Stimulated activated CD4-positive, alpha-beta T cell treated with anti-CD3 and anti-CD28 coated beads, Interleukin-1b, Interleukin-23, amount 100 ng/mL, for 24 hours (primary cell): ENCODE measurements at regions not wholly inside any gene's neighbourhood (a gene's known extent, or its start where the extent isn't known, plus 50 kb on each side); places are given as distances from the start of the nearest gene placed in this dataset.
"Not testable (repeated sequence)": the region's sequence is repeated elsewhere in the genome, so short reads cannot be mapped to it uniquely, and the experiment has no call there.

Experiments used
- DNase-seq, 4 experiments: peaks; one replicate each; pipeline ENCODE4 v3.0.0-alpha.2; 2020; ENCODE audit warnings: low read depth in 4 of 4, low spot score in 1 of 4

DNA sequence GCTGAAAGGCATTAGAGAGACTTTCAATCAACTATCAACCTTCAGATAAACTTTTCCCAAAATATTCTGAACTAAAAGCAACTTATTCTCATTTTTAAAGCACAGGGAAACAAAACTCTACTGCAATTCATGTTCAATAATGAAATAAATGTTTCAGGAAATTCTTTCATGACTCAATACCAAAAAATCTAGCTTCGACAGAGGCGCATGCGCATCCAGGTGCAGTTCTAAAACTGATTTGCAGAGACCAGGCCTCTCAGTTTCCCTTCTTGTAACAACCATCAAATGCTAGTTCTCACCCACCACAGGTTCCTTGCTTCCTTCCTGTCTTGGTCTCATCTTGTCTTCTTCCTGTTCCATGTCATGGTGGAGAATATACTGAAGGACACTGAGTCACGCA lies 55.3 kb upstream of the NRBF2 start:
- DNase-seq = no peak

DNA sequence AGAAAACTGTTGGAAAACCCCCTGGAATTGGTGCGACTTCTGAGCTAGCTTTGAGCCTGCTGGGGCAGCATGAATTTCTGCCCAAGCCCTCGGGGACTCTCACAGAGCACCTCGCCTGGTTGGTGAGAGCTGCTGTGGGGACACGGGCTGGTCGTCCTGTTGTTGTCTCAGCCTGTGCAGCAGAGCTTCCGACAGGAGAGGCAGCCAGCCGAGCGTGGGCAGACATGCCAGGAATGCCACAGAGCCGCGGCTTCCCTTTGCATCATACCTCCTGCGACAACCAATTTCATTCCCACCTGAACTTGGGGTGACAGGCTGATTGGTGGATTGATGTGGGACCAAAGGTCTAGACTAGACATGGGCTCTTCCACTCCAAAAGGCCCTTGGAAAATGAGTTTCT lies 60.2 kb upstream of the NRBF2 start:
- no peak for DNase-seq

DNA sequence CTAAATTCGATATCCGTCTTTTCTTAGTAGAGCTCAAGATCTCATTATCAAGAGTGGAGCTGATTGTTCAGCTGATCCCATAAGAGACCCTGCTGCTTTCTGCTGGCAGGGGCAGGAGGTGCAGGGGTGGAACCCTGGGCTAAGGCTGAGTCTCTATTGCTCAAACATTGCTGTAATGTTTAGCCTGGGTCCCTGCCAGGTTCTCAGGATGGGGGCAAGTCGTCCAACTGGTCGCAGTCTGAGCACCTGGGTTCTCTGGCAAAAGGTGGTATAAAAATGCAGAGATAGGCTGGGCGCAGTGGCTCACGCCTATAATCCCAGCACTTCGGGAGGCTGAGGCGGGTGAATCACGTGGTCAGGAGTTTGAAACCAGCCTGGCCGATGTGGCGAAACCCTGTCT lies 62.0 kb upstream of the NRBF2 start:
- no peak for DNase-seq

DNA sequence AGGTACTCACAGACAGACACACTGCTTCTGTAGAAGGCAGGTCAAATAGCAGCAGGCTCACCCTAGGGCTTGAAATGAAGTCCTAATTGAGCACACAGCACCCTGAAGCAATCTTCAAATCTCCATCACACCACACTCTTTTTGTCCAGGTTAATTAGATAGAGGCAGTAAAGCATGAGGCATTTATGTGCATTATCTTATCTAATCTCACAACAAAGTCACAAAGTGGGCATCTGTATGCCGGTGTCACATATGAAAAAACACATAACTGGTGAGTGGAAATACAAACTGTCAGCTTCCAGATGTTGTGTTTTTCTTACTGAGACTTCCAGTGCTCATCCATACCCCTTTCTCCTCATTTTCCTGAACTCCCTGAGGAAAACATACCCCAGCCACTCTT lies 63.8 kb upstream of the NRBF2 start:
- no peak for DNase-seq

DNA sequence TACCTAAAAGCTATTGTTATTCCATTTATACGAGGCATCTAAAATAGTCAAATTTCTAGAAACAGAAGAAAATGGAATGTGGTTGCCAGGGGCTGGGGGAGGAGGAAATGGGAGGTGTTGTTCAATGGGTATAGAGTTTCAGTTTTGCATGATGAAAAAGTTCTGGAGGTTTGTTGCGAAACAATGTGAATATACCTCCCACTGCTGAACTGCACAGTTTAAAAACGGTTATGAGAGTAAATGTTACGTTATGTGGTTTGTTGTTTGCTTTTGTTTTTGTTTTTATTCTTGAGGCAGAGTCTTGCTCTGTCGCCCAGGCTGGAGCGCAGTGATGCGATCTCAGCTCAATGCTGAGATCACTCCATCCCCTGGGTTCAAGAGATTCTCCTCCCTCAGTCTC lies 64.9 kb upstream of the NRBF2 start:
- DNase-seq = no peak

DNA sequence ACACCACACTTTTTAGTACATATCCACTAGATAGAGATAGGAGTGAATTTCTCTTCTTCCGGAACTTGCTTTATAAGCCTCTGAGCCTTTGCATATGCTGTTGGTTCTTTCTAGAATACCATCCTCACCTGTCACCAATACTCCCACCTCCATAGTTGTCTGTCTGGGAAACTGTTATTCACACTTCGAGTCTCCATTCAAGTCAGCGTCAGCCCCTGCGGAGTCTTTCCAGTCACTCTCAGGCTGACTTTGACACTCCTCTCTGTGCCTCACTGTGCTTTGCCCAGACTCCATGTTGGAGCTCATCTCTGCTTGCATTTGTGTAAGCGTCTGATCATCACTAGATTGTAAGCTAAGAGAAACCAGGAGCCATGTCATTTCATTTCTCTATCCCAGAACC lies 66.5 kb upstream of the NRBF2 start:
- no peak for DNase-seq

DNA sequence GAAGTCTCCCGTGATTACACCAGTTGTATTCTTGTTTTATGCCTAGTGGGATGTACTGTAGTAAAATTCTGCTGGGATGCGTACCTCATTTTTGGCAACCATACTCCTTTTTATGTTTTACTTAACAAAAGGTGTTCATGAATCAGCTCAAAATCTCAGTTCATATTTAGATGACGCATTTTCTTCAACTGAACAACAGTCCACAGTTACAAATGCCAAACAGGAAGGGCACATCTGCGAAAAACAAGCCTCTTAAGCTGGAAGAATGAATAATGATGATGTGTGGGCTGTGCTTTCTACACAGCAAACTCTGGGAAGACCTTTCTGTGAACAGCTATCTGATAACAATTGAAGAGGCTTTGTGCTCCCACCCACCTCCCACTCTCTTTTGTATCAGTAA lies 68.4 kb upstream of the NRBF2 start:
- no peak for DNase-seq

DNA sequence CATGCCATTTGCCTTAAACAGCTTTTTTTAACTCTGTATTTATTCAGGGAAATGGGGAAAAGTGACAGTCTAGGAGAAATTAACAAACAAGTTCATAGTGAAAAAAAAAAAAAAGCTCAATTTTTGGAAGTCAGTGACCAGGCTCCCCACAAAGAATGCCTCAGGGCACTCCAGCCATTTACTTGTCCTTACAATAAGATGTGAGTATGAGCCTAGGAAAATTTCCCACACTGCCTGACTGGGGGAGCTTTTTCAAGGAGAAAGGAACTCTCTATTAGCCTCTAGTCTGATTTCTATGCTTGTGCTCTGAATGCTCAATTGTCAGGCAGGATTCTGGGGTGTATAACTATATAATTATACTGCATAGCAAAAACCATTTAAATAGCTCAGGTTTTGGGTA lies 74.9 kb upstream of the NRBF2 start:
- DNase-seq = no peak

DNA sequence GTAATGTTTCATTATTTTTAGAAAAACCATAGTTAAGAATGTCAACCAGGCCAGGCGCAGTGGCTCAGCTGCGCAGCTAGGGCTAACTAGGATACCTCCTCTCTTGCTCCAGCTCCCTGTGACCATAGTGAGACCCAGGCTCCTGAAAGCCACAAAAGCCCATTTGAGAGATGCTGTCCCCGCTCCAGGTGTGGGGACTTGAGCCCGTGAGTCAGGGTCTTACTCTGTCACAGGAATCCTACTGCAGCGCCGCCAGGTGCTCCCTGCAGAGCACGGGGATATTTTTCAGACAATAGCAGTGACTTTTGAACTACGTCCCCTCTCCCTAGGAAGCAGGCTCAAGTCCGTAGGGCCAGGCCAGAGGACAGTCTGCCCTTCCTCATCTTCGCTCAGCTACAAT lies 75.6 kb upstream of the NRBF2 start:
- DNase-seq = no peak

DNA sequence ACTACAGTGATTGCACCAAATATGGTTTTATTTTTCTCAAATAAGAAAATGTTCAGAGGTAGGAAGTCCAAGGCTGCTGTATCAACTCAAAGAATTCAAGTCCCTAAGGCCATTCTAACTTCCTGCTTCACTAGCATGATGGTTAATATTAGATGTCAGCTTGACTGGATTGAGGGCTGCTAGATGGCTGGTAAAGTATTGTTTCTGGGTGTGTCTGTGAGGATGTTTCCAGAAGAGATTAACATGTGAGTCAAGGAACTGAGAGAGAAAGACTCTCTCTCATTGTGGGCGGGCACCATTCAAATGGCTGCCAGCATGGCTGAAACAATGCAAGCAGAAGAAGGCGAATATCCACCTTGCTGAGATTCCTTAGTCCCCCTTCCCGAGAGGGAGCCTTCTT lies 77.4 kb upstream of the NRBF2 start:
- DNase-seq = no peak

DNA sequence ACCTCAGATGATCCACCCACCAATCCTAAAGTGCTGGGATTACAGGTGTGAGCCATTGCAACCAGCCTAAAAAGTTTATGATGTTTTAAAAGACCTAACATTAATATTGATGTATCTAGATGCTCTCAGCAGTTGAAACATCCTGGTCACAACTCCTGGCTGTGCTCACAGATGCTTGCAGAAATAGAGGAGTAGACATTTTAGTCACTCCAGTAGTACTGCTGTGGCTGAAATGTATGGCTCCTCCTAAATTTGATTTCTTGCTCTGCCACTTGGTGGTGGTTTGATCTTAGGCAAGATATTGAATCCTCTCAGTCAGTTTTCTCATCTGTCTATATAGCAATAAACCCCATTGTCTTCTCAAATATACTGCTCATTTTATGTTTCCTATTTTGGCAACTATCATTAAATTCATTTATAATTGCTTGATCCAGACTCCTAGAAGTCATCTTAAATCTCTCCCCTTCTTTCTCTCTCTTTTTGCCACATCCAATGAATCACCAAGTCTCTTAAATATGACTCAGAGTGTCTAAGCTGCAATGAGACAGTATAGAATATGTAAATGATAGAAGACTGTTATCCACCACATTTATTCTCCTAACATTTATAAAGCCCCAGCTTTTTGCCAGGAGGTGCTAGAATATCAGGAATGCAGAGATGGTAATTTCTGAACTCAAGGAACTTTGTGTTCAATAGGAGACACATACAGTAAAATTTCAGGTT lies 78.1 kb upstream of the NRBF2 start:
- DNase-seq = no peak

DNA sequence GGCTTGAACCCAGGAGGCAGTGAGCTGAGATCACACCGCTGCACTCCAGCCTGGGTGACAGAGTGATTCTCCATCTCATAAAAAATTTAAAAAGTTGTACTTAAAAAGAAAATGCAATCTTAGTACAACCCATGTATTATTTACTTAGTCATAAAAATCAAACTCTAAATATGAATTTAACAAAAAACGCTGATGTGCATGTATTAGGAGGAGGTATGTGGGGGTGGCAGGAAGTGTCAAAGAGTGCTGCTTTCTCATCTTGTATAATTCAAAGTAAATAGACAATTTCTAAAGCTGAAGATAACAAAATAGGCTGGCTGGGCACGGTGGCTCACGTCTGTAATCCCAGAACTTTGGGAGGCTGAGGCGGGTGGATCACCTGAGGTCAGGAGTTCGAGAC lies 81.0 kb upstream of the NRBF2 start:
- no peak for DNase-seq

DNA sequence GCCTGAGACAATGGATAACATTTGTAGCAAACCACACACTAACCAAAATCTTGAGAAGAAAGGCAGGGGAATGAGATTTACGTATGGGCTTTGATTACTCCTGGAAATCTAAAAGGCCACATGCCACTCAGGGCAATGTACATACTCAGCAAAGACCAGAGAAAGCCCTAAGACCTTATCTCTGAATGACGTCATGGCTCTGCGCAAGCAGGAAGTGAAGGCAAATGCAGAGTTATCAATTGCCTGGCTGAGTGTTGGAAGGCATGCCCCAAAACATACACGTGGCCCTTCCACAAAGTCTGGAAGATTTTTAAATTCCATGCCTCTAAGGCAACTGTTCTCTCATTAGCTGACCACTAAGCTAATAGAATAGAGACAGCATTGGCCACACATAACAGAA lies 90.9 kb upstream of the NRBF2 start:
- no peak for DNase-seq

DNA sequence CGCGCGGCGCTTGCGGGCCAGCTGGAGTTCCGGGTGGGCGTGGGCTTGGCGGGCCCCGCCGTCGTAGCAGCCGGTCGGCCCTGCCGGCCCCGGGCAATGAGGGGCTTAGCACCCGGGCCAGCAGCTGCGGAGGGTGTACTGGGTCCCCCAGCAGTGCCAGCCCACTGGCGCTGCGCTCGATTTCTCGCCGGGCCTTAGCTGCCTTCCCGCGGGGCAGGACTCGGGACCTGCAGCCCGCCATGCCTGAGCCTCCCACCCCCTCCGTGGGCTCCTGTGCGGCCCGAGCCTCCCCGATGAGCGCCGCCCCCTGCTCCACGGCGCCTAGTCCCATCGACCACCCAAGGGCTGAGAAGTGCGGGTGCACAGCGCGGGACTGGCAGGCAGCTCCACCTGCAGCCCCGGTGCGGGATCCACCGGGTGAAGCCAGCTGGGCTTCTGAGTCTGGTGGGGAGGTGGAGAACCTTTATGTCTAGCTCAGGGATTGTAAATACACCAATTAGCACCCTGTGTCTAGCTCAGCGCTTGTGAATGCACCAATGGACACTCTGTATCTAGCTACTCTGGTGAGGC lies 99.4 kb upstream of the NRBF2 start:
- DNase-seq = not testable (repeated sequence)

DNA sequence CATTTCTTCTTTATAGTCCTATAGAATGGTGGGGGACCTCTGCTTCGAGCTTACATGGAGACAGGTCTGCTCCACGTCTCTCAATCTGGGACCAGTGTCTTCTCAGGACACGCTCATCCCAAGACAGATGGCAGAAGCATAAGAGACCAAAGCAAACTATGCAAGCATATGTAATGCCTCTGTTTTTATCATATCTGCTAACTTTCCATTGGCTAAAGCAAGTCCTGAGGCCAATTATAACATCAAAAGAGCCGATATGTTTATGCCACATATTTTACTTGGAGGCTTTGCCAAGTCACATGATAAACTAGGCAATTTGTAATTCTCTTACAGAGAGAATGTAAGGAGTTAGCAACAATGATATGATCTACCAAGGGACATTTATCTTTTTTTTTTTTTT lies 102.6 kb upstream of the NRBF2 start:
- no peak for DNase-seq

DNA sequence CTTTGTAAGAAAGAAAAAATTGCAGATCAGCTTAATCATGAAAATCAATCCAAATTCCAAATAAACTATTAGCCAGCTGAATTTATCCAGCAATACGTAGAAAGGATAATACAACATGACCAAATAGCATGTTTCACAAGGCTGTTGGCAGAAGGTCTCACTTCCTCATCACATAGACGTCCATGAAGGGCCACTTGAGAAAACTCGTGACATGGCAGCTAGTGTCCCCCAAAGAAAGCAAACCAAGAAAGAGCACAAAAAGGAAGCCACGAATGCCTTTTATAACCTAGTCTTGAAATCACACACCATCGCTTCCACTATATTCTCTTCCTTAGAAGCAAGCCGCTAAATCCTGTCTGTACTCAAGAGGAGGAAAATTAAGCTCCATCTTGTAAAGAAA lies 105.6 kb upstream of the NRBF2 start:
- no peak for DNase-seq

DNA sequence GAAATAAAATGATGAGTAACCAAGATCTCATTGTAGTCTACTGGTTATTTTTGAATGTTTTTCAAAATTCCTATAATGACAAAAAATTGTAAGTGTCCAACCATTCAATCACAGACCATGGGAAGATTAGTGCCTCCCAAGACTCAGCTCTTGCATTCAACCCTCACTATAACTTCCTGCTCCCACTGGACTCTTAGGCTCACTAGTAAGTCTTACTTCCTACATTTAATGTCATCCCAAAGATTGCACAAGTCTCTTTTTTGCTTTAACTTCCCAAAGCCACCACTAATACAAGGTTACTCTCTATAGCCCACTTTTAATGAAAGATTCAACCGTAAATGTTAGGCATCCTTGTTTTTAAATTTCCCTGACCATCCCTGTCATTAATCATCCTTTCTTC lies 111.9 kb upstream of the NRBF2 start:
- no peak for DNase-seq

DNA sequence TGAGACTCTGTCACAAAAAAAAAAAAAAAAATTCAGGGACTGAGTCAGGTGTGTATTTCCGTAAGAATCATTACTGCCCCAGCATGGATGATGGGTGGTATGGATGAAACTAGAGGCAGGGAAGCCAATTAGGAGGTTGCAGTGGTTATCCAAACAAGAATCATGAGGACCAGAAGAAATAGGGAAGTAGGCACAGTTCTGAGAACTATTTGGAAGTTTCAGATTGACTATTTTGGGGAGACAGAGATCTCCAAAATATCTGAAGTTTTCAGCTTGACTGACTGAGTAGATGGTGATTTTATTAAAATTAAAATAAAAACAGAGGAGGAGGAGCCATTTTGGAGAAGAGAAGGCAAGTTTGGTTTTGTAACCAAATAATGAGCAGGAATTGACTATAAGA lies 119.4 kb upstream of the NRBF2 start:
- no peak for DNase-seq

DNA sequence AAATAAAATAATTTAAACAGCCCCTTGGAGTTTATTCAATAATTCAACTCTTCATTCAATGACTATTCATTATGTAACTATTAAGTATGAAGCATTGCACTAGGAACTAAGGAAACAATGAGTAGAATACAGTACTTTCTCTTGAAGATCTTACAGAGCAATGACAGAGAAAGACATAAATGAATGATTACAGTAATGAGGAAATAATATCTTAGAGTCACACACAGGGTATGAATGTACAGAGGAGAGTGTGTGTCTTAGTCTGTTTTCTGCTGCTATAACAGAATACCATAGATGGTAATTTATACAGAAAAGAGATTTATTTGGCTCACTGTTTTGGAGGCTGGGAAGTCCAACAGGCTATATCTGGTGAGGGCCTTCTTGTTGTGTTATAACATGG lies 120.5 kb upstream of the NRBF2 start:
- DNase-seq = no peak

DNA sequence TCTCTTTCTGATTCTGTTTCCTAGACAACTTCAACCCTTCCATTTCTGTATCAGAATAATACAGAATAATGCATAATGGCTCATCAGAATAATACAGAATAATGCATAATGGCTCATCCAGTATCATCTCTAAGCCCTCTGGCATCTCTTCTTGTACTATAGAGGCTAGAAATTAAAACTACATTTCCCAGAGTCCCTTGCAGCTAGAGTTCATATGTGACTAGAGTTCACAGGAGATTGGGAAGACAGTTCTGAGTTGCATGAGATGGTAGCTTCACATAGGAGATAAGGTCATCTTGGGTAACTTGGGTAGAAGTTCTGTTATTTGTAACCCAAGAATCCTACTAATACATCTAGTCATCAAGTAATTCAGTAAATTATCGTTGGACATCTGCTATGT lies 122.9 kb upstream of the NRBF2 start:
- no peak for DNase-seq

DNA sequence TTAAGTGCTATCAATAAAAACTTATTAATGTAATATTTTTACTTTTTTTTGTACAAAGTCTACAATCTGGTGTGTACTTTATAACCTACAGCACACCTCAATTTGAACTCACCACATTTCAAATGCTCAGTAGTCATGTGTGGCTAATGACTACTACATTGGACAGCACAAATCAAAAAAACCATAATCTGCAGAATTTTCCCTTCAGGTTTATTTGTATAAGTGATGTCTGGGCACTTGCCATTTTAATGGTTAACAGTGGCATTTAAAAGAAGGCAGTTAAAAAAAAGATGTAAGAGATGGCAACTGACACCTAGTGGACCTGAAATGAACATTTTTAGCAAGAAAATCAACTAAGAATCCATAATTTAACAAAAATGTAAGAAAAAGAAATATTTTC lies 124.6 kb upstream of the NRBF2 start:
- DNase-seq = no peak

DNA sequence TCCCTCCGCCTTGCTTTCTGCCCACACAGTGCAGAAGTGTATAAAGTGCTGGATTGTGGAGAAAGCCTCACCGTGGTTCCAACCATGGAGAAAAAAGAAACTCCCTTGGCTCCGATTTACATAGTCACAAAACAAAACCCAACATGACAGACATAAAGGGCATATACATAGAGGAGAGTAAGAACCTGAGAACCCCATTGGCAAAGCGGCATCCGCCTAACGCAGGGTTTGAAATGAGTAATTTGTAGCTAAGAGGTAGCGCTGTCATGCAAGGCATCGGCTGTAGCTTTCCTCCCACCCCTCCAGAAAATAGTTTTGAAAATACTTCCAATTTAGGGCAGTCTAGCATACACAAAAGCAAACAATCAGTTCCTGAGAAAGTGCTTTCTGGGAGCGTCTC lies 126.0 kb upstream of the NRBF2 start:
- DNase-seq = no peak

DNA sequence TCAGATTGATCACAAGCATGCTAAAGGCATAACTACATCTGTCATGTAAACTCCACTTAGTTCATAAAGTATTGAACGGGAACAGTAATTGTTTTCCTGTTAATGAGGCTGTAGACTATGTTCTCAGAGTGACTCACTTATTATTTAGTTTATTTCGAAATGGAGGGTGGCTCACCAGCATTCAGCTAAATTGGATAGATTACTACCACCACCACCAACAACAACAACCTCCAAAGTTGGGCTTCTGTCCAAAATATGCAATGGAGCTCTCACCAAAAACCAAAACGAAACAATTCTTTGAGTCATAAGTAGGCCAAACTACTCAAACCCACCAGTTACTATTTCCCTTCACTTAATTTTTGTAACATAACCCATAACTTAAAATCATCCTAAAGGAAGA lies 127.9 kb upstream of the NRBF2 start:
- no peak for DNase-seq
